ENCODE measurements at regions not wholly inside any gene's neighbourhood (a gene's known extent, or its start where the extent isn't known, plus 50 kb on each side); places are given as distances from the start of the nearest gene placed in this dataset.

- Mint-ChIP-seq H3K9me3 (no peaks in the 10 kb centered on the region), H3K27ac (peak overlapping the region; percentile 24), H3K4me3 (no peak overlapping the region), H3K4me1 (peaks cover 64% of the 10 kb centered on the region), H3K27me3 (ENCODE audit: low read depth, poor library complexity) (no peaks in the 10 kb centered on the region), H3K36me3 (ENCODE audit: low read depth) (no peaks in the 10 kb centered on the region)
- no peak for DNase-seq
- TF ChIP-seq CTCF (IDR thresholded peaks at IDR 0.05), result no peak
Observed at GRCh38 chr2:446963-447530, 159.2 kb upstream of the ALKAL2 start.

- Mint-ChIP-seq H3K27ac (peak overlapping the region; percentile 65), H3K4me3 (no peak overlapping the region), H3K27me3 (ENCODE audit: low read depth, poor library complexity) (no peaks in the 10 kb centered on the region), H3K9me3 (no peaks in the 10 kb centered on the region), H3K36me3 (ENCODE audit: low read depth) (no peaks in the 10 kb centered on the region), H3K4me1 (peaks cover 64% of the 10 kb centered on the region)
- DNase-seq, result no peak
- no peak for TF ChIP-seq CTCF (IDR thresholded peaks at IDR 0.05)
Observed at GRCh38 chr2:446303-446874, 158.5 kb upstream of the ALKAL2 start.

GRCh38 chr2:445896-446295, 158.0 kb upstream of the ALKAL2 start:
- H3K4me1 Mint-ChIP-seq, result peaks cover 64% of the 10 kb centered on the region
- no peak overlapping the region for H3K4me3 Mint-ChIP-seq
- no peaks in the 10 kb centered on the region for H3K9me3 Mint-ChIP-seq
- no peaks in the 10 kb centered on the region for H3K36me3 Mint-ChIP-seq (ENCODE audit: low read depth)
- peak overlapping the region; percentile 51 for H3K27ac Mint-ChIP-seq
- DNase-seq, result no peak
- H3K27me3 Mint-ChIP-seq (ENCODE audit: low read depth, poor library complexity), result no peaks in the 10 kb centered on the region
- no peak for TF ChIP-seq CTCF (IDR thresholded peaks at IDR 0.05)

GRCh38 chr2:444937-445884, 157.3 kb upstream of the ALKAL2 start:
- no peak for TF ChIP-seq CTCF (IDR thresholded peaks at IDR 0.05)
- Mint-ChIP-seq H3K4me1 (peaks cover 64% of the 10 kb centered on the region), H3K9me3 (no peaks in the 10 kb centered on the region), H3K36me3 (ENCODE audit: low read depth) (no peaks in the 10 kb centered on the region), H3K27ac (peak overlapping the region; percentile 59), H3K27me3 (ENCODE audit: low read depth, poor library complexity) (no peaks in the 10 kb centered on the region), H3K4me3 (no peak overlapping the region)
- DNase-seq, result no peak

- Mint-ChIP-seq H3K4me3 (no peak overlapping the region), H3K4me1 (peaks cover 53% of the 10 kb centered on the region), H3K36me3 (ENCODE audit: low read depth) (no peaks in the 10 kb centered on the region), H3K9me3 (no peaks in the 10 kb centered on the region), H3K27me3 (ENCODE audit: low read depth, poor library complexity) (peaks cover 5% of the 10 kb centered on the region), H3K27ac (peak overlapping the region; percentile 71)
- TF ChIP-seq CTCF (IDR thresholded peaks at IDR 0.05), result no peak
- peak; percentile 23 for DNase-seq
Observed at GRCh38 chr2:443741-444140, 155.8 kb upstream of the ALKAL2 start.

All from nephron progenitor cell (in vitro differentiated cells).